HG02840 (cell line): ENCODE measurements at regions not wholly inside any gene's neighbourhood (a gene's known extent, or its start where the extent isn't known, plus 50 kb on each side); places are given as distances from the start of the nearest gene placed in this dataset.

Source experiments
- ATAC-seq: cut with Tn5 transposase; IDR thresholded peaks from one replicate; pipeline ENCODE4 v1.9.1; 2021; ENCODE audit warnings: mild to moderate bottlenecking, moderate library complexity, moderate number of reproducible peaks; ENCODE audit not compliant: unreplicated experiment, low FRiP score

DNA sequence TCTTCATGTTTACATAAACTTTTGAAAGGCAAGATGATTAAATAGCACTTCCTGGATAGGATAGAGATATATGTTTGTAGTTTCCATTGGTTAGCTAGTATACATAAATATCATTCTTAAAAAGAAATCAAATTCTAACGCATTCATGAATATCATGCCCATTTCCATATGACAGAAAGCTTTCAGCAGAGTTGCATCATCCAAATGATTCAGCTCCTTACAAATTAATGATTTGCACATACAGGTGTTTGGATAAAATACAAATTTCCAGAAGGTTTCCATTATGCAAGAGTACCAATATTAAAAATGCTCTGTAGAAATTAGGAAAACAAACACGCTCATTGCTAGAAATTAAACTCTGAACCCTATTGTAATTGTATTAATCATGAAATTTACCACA is 264.4 kb downstream of the FOXG1 start:
- no peak for ATAC-seq

DNA sequence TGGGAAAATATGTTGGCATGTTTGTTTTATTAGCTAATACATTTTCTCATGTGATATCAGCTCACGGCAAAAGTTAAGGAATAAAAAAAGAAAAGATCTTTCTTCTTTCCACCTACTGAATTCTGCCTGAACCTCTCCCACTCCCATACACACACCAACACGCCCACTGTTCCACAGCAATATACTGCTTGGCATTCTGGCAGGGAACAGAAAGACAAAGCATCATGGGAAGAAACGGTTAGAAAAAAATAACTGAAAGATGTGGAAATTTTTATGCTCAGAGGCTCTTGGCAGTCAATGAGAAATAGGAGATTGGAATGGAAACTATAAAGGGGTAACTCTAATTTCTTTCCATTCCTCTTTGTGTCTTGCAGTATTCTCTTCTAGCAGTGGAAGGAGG is 268.5 kb downstream of the FOXG1 start:
- no peak for ATAC-seq

DNA sequence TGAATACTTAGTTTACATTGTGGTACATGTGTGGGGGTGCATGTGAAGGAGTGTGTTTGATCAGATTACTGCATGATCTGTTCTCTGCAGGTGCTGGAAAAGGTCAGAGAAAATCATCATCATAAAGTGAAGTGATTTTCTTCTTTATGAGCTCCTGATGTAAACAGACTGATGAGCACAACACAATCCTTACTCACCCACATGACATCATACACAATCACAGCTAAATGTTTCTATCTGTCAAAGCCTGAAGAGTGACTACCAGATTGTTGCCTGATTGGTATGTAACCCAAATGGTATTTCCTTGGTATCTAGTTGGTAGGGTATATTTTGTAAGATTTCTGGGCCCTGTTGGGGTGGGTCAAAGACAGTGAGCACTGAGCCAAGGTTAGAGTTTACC is 270.8 kb downstream of the FOXG1 start:
- no peak for ATAC-seq

DNA sequence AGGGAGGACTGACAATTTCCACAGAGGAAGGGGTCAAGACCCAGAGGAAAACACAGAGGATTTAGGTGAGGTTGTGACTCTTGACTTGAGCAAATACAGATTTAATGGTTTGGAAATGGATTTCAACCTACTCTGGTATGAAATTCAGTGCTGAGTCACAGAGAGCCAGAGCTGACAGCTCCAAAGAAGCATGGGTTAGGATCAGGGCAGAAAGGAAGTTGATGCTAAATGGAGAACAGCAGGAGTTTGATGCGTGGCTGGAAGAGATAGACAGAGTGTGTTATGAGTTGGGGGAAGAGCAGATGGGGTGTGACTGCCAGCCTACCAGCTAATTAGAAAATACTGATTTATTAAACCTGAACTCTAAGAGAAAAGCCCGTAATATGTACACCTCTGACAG is 272.6 kb downstream of the FOXG1 start:
- ATAC-seq, result no peak

DNA sequence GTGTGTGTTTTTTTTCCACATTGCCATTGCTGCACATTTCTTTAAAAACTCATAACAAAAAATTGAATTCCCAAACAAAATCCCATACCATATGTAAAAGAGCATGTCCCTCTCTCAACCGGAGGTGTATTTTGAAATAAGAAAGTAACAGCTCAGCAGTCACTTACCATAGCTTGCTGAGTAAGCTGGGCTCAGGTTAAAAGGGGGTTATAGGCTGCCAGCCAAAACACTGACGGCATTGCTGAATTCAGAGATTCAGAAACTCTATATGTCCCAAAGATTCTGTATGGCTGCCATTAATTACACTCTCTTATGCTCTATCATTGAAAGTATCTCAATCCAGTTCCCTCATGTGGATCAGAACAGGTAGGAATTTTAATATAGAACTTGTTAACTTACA is 276.0 kb downstream of the FOXG1 start:
- ATAC-seq, result no peak

DNA sequence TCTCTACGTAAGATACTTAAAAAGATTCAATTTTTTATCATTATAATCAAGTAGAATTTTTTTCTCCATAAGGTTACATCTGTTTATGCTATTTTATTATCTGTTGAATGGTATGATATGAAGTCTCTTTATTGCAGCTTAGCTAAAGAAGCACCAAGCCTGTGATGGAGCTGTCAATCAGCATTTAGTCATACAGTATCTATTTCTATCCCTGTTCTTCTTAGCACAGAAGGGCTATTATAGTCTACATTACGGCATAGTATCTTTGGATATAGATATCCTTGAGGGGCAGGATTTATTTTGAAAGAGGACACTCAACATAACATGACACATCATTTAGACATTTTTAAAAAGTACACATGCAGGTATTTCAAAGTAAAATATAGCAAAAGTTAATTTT is 277.1 kb downstream of the FOXG1 start:
- no peak for ATAC-seq

DNA sequence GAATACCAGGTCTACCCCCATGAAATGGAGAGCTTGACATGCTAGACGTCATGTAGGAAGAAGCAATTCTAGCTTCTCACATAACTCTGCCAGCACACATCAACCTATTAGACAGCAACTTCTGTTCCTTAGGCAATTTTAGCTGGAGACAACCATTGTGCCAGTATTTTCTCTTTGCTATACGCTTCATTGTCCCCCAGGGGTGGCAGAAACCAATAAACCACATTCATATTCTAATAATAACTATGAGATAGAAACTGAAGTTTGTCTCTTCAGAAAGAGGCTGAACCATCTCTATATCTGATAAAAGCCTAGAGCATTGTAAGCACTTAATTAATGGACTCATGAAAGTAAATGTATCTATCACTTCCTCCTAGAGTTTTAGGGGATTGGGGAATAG is 278.6 kb downstream of the FOXG1 start:
- no peak for ATAC-seq

DNA sequence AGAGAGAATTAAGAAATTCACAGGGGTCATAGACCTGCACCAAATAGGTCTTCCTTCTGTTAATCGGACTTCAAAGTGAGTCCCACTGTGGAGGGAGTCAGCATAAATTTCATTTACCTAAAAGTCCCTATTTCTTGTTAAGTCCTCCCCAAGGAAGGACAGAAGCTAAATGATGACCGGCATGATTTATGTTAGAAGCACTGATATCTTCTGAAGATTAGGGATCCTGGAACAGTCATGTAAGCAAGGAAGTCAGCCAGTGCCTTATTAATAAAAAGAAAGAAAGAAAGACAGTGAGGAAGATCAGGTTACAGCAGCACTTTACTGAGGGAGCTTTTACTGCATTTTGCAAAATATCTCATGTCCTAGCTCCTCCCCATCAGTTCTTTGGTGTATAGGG is 287.5 kb downstream of the FOXG1 start:
- ATAC-seq, result no peak

DNA sequence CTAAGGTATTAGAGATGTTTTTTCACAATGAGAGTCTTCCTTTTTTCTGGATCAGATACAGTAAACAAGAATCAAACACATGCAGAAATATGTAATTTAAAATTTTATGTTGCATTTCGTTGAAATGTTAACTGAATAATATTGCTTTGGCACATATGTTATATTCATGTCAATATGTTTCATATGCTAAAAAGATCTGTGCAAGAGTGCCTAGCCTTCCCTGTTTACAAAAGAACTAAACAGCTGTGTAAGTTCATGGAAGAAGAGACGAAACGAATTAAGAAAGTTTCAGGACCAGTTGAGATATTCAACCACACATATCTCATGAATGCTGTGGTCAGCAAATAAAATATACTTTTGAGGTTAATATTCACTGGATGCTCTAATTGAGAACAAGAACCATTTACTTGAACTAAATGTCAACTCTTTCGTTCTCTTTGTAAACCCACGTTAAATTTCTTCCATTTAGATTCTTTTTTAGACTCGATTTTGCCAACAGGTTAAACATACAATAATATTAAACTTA is 289.5 kb downstream of the FOXG1 start:
- ATAC-seq, result no peak

DNA sequence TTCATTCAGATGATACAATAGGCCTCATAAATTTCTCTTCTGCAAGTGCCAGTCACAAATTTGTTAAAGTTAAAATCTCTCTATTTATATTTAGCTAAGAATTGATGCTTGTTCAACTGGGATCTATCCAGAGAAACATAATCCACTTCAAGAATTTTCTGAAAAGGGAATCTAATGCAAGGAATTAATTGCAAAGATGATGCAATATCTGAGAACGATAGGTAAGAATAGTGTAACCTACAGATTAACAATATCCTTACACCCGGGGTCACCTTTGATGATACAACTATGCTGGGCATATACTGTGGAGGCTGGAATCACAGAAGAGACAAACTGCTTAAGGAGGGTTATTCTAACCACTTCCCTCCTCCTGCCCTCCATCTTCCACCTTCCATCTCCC is 295.1 kb downstream of the FOXG1 start:
- ATAC-seq, result no peak

DNA sequence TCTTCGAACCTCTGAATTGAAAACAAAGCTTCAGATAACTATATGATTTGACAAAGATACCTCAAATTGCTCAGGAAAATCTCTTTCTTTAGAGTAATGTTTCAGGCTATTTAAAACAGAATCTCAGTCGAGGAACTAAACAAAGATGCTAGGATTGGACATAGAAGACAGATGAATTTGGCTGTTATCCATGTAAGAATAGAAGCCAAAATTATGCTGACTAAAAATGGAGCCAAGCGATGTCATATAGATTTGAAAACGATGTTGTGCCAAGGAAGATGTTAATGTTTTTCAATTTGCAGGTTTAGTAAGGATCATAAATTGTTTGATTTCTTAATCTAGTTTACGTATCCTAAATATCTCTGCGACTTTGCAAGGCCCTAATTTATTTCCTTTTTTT is 295.9 kb downstream of the FOXG1 start:
- ATAC-seq, result no peak

DNA sequence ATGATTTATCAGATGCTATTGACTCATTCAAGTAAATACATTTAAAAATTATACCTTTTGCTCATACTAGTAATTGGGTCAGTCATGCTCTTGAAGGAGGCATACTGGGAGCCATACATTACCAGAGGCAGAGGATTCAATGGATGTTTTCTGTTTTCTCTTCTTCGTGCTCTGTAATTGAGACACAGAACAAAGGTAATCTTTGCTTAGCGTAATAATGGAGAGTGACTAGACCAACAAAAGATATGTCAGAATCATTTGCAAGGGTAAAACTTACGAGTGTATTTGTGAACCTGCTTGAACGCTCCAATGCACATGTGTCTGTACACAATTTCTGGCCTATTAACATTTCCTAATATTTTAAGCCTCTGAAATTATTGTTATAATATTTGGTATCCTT is 296.4 kb downstream of the FOXG1 start:
- ATAC-seq, result no peak

DNA sequence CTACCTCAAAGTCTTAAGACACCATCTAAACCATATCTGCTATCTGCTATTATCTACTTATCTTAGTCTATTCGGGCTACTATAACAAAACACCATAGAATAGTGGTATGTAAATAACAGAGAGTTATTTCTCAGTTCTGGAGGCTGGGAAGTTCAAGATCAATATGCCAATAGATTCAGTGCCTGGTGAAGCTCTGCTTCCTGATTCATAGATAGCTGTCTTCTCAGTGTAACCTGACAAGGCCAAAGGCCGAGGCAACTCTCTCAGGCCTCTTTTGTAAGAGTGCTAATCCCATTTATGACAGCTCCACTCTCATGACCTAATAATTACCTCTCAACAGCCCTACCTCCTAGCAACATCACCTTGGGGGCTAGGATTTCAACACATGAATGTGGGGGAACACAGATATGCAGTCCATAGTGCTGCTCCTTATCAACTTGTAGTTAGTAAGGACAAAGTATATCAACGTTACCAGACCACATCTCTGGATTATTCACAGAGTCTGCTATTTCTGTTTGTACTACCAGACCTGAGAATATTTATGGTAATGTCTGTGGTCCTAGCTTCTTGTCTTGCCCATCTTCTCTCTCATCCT is 297.8 kb downstream of the FOXG1 start:
- no peak for ATAC-seq

DNA sequence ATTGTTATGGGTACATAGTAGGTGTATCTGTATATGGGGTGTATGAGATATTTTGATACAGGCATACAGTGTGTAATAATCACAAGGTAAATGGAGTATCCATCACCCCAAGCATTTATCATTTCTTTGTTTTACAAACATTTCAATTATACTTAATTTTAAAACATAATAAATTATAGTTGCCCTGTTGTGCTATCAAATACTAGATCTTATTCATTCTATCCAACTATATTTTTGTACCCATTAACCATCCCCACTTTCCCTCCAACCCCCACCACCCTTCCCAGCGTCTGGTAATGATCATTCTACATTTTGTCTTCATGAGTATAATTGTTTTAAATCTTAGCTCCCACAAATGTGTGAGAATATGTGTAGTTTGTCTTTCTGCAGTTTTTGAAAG is 302.6 kb downstream of the FOXG1 start:
- no peak for ATAC-seq

DNA sequence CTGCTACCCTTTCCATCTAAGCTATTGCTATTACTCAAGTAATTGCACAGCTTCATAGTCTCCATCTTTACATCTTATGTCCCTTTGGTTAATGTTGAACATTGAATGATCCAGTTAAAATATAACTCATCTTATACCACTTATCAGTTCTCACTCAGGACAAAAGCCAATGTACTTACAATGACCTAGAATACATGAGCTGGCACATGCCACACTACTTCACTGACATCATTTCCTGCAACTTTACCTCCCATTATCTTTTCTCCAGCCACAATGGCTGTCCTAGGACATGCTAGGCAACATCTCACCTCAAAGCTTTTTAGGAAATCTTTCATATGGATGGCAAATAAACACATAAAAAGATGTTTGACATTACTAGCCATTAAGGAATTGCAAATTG is 309.2 kb downstream of the FOXG1 start:
- ATAC-seq, result no peak

DNA sequence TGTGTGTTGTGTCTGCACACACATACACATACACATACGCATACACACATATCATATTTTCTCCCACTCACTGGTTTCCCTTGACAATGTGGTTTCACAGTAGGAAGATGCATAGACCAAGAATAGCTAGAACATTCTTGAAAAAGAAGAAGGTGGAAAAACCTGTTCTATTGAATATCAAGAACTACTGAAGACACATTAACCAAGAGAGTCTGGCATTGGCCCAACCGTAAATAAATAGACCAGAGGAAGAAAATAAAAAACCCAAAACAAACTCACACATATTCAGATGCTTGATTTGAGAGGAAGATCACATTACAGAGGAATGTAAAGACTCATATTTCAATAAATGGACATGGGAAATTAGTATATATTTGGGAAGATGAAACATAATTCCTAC is 311.3 kb downstream of the FOXG1 start:
- no peak for ATAC-seq

DNA sequence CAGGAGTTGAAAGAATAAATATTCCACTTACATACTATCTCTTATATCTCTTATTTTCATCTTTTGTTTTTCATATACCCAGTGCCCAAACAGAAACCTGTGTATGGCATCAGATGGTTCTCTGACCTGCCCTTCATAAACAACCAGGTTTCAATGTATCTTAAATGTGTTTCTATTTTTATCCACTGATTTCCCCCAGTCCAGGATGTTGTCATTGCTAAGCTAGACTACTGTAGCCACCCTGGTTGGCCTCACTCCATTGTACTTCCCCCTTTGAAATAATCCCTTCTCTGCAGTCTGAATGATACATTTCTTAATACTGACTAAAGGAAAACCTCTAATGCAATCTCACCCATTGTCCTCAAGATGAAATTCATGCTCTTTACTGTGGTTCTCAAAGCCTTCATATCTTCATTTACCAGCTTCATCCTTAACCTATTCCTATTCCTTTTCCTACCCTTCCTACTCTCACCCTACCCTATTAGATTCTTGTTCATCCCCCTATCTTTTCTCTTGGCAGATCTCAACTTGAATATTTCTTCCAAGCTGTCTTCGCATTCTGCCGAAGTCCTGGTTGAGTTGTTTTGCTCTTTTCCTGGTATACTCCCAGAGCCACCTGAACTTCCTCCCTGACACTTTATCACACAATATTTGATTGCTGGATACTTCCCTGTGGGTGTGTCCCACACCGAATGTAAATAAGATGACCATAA is 312.4 kb downstream of the FOXG1 start:
- no peak for ATAC-seq

DNA sequence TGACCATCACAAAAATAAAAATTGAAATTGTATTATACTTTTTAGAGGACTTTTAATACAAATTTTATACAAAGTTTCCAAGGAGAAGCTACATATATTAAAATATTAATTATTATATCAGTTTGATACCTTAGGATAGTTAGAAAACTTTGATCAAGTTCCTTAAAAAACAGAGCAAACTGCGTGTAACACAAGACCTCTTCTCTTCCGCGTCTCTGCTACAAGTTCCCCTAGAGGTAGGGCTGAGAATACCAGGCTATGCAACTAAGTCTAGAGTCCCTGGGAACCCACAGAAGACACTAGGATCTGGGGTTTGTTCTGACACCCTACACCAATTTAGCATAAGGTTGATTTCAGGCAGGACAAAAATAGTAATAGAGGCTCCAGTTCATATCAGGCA is 319.0 kb downstream of the FOXG1 start:
- ATAC-seq, result no peak

DNA sequence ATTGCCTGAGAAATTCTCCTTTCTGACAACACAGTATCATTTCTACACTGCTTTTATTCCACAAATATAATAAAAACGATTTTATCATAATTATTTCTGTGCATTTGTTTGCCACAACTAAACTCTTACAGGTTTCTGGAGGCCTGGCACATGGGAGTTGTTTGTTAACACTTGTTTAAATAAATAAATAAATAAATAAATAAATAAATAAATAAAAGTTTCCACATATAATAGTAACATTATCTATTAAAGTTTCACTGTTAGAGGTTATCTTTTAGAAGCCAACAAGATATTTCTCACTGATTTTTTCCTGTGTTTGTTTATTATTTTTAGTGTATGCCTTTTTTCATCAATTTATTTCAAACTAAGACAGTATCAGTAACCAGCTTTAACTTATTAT is 323.3 kb downstream of the FOXG1 start:
- no peak for ATAC-seq

DNA sequence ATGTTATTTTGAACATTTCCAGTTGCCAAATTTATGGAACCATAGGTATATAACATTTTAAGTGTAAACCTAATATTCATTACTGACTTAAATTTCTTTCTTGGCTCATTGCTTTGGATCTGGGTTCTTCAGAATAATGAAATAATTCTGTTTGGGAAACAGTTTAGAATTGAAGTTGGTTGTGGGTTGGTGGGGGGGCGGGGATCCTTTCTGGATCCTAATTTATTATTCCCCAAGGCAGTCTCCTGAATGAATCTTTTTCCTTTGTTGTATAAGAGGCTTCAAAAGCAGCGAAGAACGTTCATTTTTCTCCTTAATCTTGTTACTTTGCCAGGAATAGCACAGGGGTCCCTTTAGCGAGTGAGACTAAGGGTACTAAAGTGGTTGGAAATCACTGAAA is 325.5 kb downstream of the FOXG1 start:
- ATAC-seq, result no peak

DNA sequence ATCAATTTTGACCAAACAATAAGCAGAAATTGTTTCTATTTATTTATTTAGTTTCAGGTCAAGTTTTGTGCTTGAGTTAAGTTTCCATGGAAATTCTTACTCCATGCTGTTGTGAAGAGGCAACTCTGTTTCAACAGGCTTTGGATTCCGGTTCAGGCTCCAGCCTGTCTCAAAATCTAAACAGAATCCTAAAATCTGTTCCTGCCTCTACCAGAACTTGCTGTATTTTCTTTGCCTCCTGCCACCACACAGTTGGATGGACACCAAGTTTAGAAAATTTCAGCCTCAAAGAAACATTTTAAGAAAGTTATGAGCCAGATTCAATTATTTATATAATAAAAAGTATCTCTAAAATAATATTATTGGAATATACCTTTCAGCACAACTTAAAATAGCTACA is 330.9 kb downstream of the FOXG1 start:
- ATAC-seq, result no peak

DNA sequence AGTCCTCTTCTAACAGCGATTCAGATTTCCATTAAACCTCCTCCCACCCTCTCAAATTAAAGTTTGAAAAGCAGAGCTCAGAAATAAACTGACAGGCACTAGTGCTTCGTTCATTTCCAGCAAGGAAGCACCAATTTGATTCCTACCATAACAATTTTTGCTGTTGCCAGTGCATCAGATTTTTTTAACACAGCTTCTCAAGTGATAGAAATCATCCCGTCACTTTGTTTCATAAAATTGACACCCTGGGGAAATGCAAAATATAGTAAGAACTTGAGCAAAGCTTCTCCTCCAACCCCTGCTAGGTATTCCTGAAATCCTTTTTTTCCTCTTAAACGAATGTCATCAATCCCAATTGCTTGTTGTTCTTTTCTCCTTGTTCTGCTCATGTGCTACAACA is 332.1 kb downstream of the FOXG1 start:
- no peak for ATAC-seq
